Body of pancreas (tissue), 4 donors: ENCODE measurements at regions not wholly inside any gene's neighbourhood (a gene's known extent, or its start where the extent isn't known, plus 50 kb on each side); places are given as distances from the start of the nearest gene placed in this dataset.

Experiments used
- ATAC-seq: fragments of 150-250 bp; one replicate; pipeline ENCODE4 v1.9.1; 2016
- DNase-seq, 4 donors: peaks; one replicate each; pipeline ENCODE4 v3.0.0-alpha.2; 2019
- H3K27ac ChIP-seq, 4 donors: fragments of 200-600 bp; sonication (generic); 1 replicate in 3 of 4; 2 replicates in 1 of 4; pipeline versions ENCODE4 v1.5.1 to v1.6.1; 2016 to 2019; ENCODE audit warnings: mild to moderate bottlenecking in 1 of 4, mixed read lengths in 1 of 4, moderate library complexity in 1 of 4
- H3K27me3 ChIP-seq, 2 donors: fragments of 200-600 bp; sonication (generic); one replicate each; pipeline ENCODE4 v1.6.0; 2016; ENCODE audit warnings: mild to moderate bottlenecking in 1 of 2
- H3K36me3 ChIP-seq, 2 donors: fragments of 200-600 bp; sonication (generic); replicated peaks in 1 of 2; 2 replicates each; pipeline ENCODE4 v1.5.1; 2016; ENCODE audit warnings: low read depth in 2 of 2; ENCODE audit not compliant: insufficient read depth in 1 of 2
- H3K4me1 ChIP-seq: fragments of 200-600 bp; sonication (generic); one replicate; pipeline ENCODE4 v1.6.0; 2016
- H3K4me3 ChIP-seq, 2 donors: fragments of 200-600 bp; sonication (generic); 1 replicate in 1 of 2; 2 replicates in 1 of 2; pipeline ENCODE4 v1.5.1; 2016 to 2019
- H3K9me3 ChIP-seq, 3 donors: fragments of 200-600 bp; sonication (generic); 1 replicate in 2 of 3; 2 replicates in 1 of 3; pipeline ENCODE4 v1.5.1; 2016
- CTCF ChIP-seq, 7 experiments: fragments of 450-650 bp in 4 of 7; fragments of 200-600 bp in 3 of 7; sonication (generic) in 3 of 7; IDR thresholded peaks; one replicate each; pipeline ENCODE4 v1.5.1; 2016 to 2019; ENCODE audit warnings: antibody characterized with exemption in 7 of 7
- POLR2A ChIP-seq, 3 donors: fragments of 450-650 bp; IDR thresholded peaks; one replicate each; pipeline ENCODE4 v1.6.1; 2016; ENCODE audit warnings: antibody characterized with exemption in 3 of 3, mild to moderate bottlenecking in 2 of 3
- WGBS, 2 donors: methylation state at CpG; one replicate each; pipeline ENCODE4 v1.1.5; 2017; 5-methylcytosine and 5-hydroxymethylcytosine counted together
- intact Hi-C: fragments of 100-400 bp; cut with DNase I; formaldehyde crosslinking; loops from one replicate; pipeline ENCODE4 v1.15.1; 2023

GRCh38 chr10:128507066-128507465 lies 380.8 kb upstream of the MKI67 start:
- ATAC-seq (no peak), DNase-seq (no peak)
- H3K27ac ChIP-seq: no peak overlapping the region
- no peak overlapping the region for H3K4me3 ChIP-seq
- H3K4me1 ChIP-seq: no peaks in the 10 kb centered on the region
- TF ChIP-seq CTCF (IDR thresholded peaks at IDR 0.05) (no peak), POLR2A (IDR thresholded peaks at IDR 0.05) (no peak)
- H3K36me3 ChIP-seq: no peaks in the 10 kb centered on the region
- intact Hi-C loops: no loop called here
- no peaks in the 10 kb centered on the region for H3K27me3 ChIP-seq
- 23 to 40% methylated on average over 2 of the region's 2 CpGs for WGBS, 2 donors
- no peaks in the 10 kb centered on the region for H3K9me3 ChIP-seq

GRCh38 chr10:128511284-128511683 lies 385.1 kb upstream of the MKI67 start:
- DNase-seq: no peak
- no peak for TF ChIP-seq POLR2A (IDR thresholded peaks at IDR 0.05)
- no peak for TF ChIP-seq CTCF (IDR thresholded peaks at IDR 0.05)
- intact Hi-C loops: no loop called here

GRCh38 chr10:128512767-128513166 lies 386.5 kb upstream of the MKI67 start:
- DNase-seq (no peak), ATAC-seq (no peak)
- Histone ChIP-seq H3K36me3 (no peaks in the 10 kb centered on the region), H3K4me1 (no peaks in the 10 kb centered on the region), H3K27me3 (no peaks in the 10 kb centered on the region), H3K27ac (no peak overlapping the region), H3K4me3 (no peak overlapping the region), H3K9me3 (no peaks in the 10 kb centered on the region)
- intact Hi-C loops: no loop called here
- WGBS, 2 donors: 74 to 85% methylated on average over 3 to 7 of the region's 7 CpGs
- TF ChIP-seq POLR2A (IDR thresholded peaks at IDR 0.05) (no peak), CTCF (IDR thresholded peaks at IDR 0.05) (no peak)

More at GRCh38 chr10:128511284-128511683, 385.1 kb upstream of the MKI67 start:
- H3K27ac ChIP-seq: no peak overlapping the region
- no peak overlapping the region for H3K4me3 ChIP-seq
- H3K4me1 ChIP-seq: no peaks in the 10 kb centered on the region
- H3K9me3 ChIP-seq: no peaks in the 10 kb centered on the region
- ATAC-seq: no peak
- 61 to 69% methylated on average over 11 of the region's 11 CpGs for WGBS, 2 donors
- H3K36me3 ChIP-seq: no peaks in the 10 kb centered on the region
- no peaks in the 10 kb centered on the region for H3K27me3 ChIP-seq

GRCh38 chr10:128514536-128514935 lies 388.3 kb upstream of the MKI67 start:
- no peak overlapping the region for H3K4me3 ChIP-seq
- 46 to 65% methylated on average over 5 to 6 of the region's 6 CpGs for WGBS, 2 donors
- H3K36me3 ChIP-seq: no peaks in the 10 kb centered on the region
- TF ChIP-seq POLR2A (IDR thresholded peaks at IDR 0.05) (no peak), CTCF (IDR thresholded peaks at IDR 0.05) (no peak)
- no peak for DNase-seq
- no peaks in the 10 kb centered on the region for H3K9me3 ChIP-seq
- H3K27me3 ChIP-seq: no peaks in the 10 kb centered on the region
- intact Hi-C loops: no loop called here
- no peaks in the 10 kb centered on the region for H3K4me1 ChIP-seq
- no peak overlapping the region for H3K27ac ChIP-seq
- no peak for ATAC-seq

GRCh38 chr10:128516180-128516579 lies 390.0 kb upstream of the MKI67 start:
- Histone ChIP-seq H3K27me3 (no peaks in the 10 kb centered on the region), H3K27ac (no peak overlapping the region), H3K4me3 (no peak overlapping the region), H3K9me3 (no peaks in the 10 kb centered on the region), H3K36me3 (no peaks in the 10 kb centered on the region), H3K4me1 (no peaks in the 10 kb centered on the region)
- DNase-seq: no peak
- TF ChIP-seq CTCF (IDR thresholded peaks at IDR 0.05) (no peak), POLR2A (IDR thresholded peaks at IDR 0.05) (no peak)
- intact Hi-C loops: no loop called here
- no peak for ATAC-seq
- WGBS, 2 donors: 69% methylated on average over 3 of the region's 3 CpGs
